SK-N-SH treated with all-trans-retinoic acid at 6 μM for 48 hours (cell line): ENCODE measurements at regions not wholly inside any gene's neighbourhood (a gene's known extent, or its start where the extent isn't known, plus 50 kb on each side); places are given as distances from the start of the nearest gene placed in this dataset.

Experiments used
- ATAC-seq: fragments of 200-7000 bp; cut with Tn5 transposase; 3 replicates; pipeline ENCODE4 v1.9.1; 2020; ENCODE audit warnings: mild to moderate bottlenecking, moderate library complexity
- ARNTL ChIP-seq: fragments of 450-650 bp; formaldehyde crosslinking; IDR thresholded peaks from 2 replicates; pipeline ENCODE4 v1.5.0; 2020; ENCODE audit warnings: low read depth, mild to moderate bottlenecking, moderate library complexity, borderline replicate concordance
- BACH2 ChIP-seq: fragments of 250-450 bp; sonication (Bioruptor Pico); IDR thresholded peaks from 2 replicates; pipeline ENCODE4 v1.9.0; 2021; ENCODE audit warnings: mild to moderate bottlenecking, borderline replicate concordance
- CREB5 ChIP-seq: fragments of 250-450 bp; sonication (Bioruptor Pico); IDR thresholded peaks from 2 replicates; pipeline ENCODE4 v1.5.1; 2020; ENCODE audit warnings: low read depth, mild to moderate bottlenecking, moderate library complexity
- CSDC2 ChIP-seq: fragments of 250-450 bp; sonication (Bioruptor Pico); IDR thresholded peaks from 2 replicates; pipeline ENCODE4 v1.5.0; 2020; ENCODE audit warnings: mild to moderate bottlenecking, moderate library complexity
- CSRNP3 ChIP-seq: fragments of 250-450 bp; sonication (Bioruptor Pico); IDR thresholded peaks from 2 replicates; pipeline ENCODE4 v1.5.1; 2021; ENCODE audit warnings: mild to moderate bottlenecking, moderate library complexity
- ESRRG ChIP-seq: fragments of 250-450 bp; sonication (Bioruptor Pico); IDR thresholded peaks from 2 replicates; pipeline ENCODE4 v1.6.1; 2021; ENCODE audit warnings: mild to moderate bottlenecking
- GLIS3 ChIP-seq: fragments of 250-450 bp; sonication (Bioruptor Pico); IDR thresholded peaks from 2 replicates; pipeline ENCODE4 v1.5.0; 2020; ENCODE audit warnings: mild to moderate bottlenecking, moderate library complexity
- OSR1 ChIP-seq: fragments of 250-450 bp; sonication (Bioruptor Pico); IDR thresholded peaks from 2 replicates; pipeline ENCODE4 v1.8.0; 2022; ENCODE audit warnings: moderate library complexity, mild to moderate bottlenecking, inconsistent platforms
- PATZ1 ChIP-seq: fragments of 250-450 bp; sonication (Bioruptor Pico); IDR thresholded peaks from 2 replicates; pipeline ENCODE4 v1.8.0; 2020; ENCODE audit warnings: mild to moderate bottlenecking, moderate library complexity, borderline replicate concordance
- POU6F1 ChIP-seq: fragments of 250-450 bp; sonication (Bioruptor Pico); IDR thresholded peaks from 2 replicates; pipeline ENCODE4 v1.8.0; 2021; ENCODE audit warnings: low read depth, mild to moderate bottlenecking, moderate library complexity, borderline replicate concordance
- PPARA ChIP-seq: fragments of 250-450 bp; sonication (Bioruptor Pico); IDR thresholded peaks from 2 replicates; pipeline ENCODE4 v1.5.0; 2020; ENCODE audit warnings: mild to moderate bottlenecking, borderline replicate concordance
- RARB ChIP-seq: fragments of 250-450 bp; sonication (Bioruptor Pico); IDR thresholded peaks from 2 replicates; pipeline ENCODE4 v1.8.0; 2021; ENCODE audit warnings: mild to moderate bottlenecking, moderate library complexity
- SNAI2 ChIP-seq: fragments of 250-450 bp; sonication (Bioruptor Pico); IDR thresholded peaks from 2 replicates; pipeline ENCODE4 v1.5.0; 2020; ENCODE audit warnings: mild to moderate bottlenecking, moderate library complexity
- TCF4 ChIP-seq: fragments of 250-450 bp; sonication (Bioruptor Pico); IDR thresholded peaks from 2 replicates; pipeline ENCODE4 v1.8.0; 2021; ENCODE audit warnings: mild to moderate bottlenecking, moderate library complexity, borderline replicate concordance
- TOX ChIP-seq: fragments of 250-450 bp; sonication (Bioruptor Pico); IDR thresholded peaks from 2 replicates; pipeline ENCODE4 v1.8.0; 2021; ENCODE audit warnings: mild to moderate bottlenecking, moderate library complexity, borderline replicate concordance
- TSHZ2 ChIP-seq: fragments of 250-450 bp; sonication (Bioruptor Pico); IDR thresholded peaks from 2 replicates; pipeline ENCODE4 v1.5.0; 2020; ENCODE audit warnings: mild to moderate bottlenecking, moderate library complexity
- ZC3H10 ChIP-seq: fragments of 250-450 bp; sonication (Bioruptor Pico); IDR thresholded peaks from 2 replicates; pipeline ENCODE4 v1.5.1; 2021; ENCODE audit warnings: mild to moderate bottlenecking, moderate library complexity
- ZFP3 ChIP-seq: fragments of 250-450 bp; sonication (Bioruptor Pico); IDR thresholded peaks from 2 replicates; pipeline ENCODE4 v1.5.0; 2020; ENCODE audit warnings: mild to moderate bottlenecking, moderate library complexity
- ZFP30 ChIP-seq: fragments of 450-650 bp; formaldehyde crosslinking; IDR thresholded peaks from 2 replicates; pipeline ENCODE4 v1.5.0; 2022; ENCODE audit warnings: mild to moderate bottlenecking, moderate library complexity
- ZNF565 ChIP-seq: fragments of 450-650 bp; formaldehyde crosslinking; conservative IDR thresholded peaks from 2 replicates; pipeline ENCODE4 v1.5.0; 2020; ENCODE audit warnings: low read depth, mild to moderate bottlenecking, moderate library complexity
- ZNF8 ChIP-seq: fragments of 450-650 bp; formaldehyde crosslinking; IDR thresholded peaks from 2 replicates; pipeline ENCODE4 v1.5.0; 2020; ENCODE audit warnings: mild to moderate bottlenecking, moderate library complexity

- no peak for TF ChIP-seq ARNTL (CRISPR knock-in tag)
- TF ChIP-seq OSR1: no peak
- no peak for TF ChIP-seq PATZ1
- no peak for TF ChIP-seq ZNF8
- TF ChIP-seq CSDC2 (CRISPR knock-in tag): no peak
- no peak for TF ChIP-seq ZFP3 (CRISPR knock-in tag)
- no peak for TF ChIP-seq BACH2 (CRISPR knock-in tag)
- TF ChIP-seq POU6F1 (CRISPR knock-in tag): no peak
- TF ChIP-seq ZNF565 (CRISPR knock-in tag): no peak
- no peak for TF ChIP-seq TSHZ2
- no peak for TF ChIP-seq ZC3H10
- no peak for TF ChIP-seq RARB (CRISPR knock-in tag)
- TF ChIP-seq ZFP30 (CRISPR knock-in tag): no peak
- no peak for TF ChIP-seq SNAI2 (CRISPR knock-in tag)
- TF ChIP-seq GLIS3 (CRISPR knock-in tag): no peak
- ATAC-seq: peak; percentile 55; the same call in 2 of the 3 replicates
These were observed 360.7 kb upstream of the CWC22 start for GRCh38 chr2:180367815-180368214.

GRCh38 chr2:180366481-180366880 is 359.4 kb upstream of the CWC22 start:
- TF ChIP-seq CSRNP3 (CRISPR knock-in tag) (no peak), ESRRG (no peak), CSDC2 (CRISPR knock-in tag) (no peak), ZNF8 (no peak), PPARA (CRISPR knock-in tag) (no peak), CREB5 (CRISPR knock-in tag) (no peak), TCF4 (CRISPR knock-in tag) (no peak), SNAI2 (CRISPR knock-in tag) (no peak)
- no peak for ATAC-seq

- no peak for ATAC-seq
- TF ChIP-seq TCF4 (CRISPR knock-in tag) (no peak), PATZ1 (no peak), TOX (CRISPR knock-in tag) (no peak), ESRRG (no peak), TSHZ2 (no peak), ZFP30 (CRISPR knock-in tag) (no peak), CSRNP3 (CRISPR knock-in tag) (no peak), ZC3H10 (no peak)
These were observed 357.6 kb upstream of the CWC22 start for GRCh38 chr2:180364719-180365118.
